HG03378 (cell line): ENCODE measurements at regions not wholly inside any gene's neighbourhood (a gene's known extent, or its start where the extent isn't known, plus 50 kb on each side); places are given as distances from the start of the nearest gene placed in this dataset.

ENCODE experiments used
- ATAC-seq: cut with Tn5 transposase; IDR thresholded peaks from one replicate; pipeline ENCODE4 v1.9.1; 2021; ENCODE audit warnings: mild to moderate bottlenecking, moderate library complexity; ENCODE audit not compliant: unreplicated experiment

DNA sequence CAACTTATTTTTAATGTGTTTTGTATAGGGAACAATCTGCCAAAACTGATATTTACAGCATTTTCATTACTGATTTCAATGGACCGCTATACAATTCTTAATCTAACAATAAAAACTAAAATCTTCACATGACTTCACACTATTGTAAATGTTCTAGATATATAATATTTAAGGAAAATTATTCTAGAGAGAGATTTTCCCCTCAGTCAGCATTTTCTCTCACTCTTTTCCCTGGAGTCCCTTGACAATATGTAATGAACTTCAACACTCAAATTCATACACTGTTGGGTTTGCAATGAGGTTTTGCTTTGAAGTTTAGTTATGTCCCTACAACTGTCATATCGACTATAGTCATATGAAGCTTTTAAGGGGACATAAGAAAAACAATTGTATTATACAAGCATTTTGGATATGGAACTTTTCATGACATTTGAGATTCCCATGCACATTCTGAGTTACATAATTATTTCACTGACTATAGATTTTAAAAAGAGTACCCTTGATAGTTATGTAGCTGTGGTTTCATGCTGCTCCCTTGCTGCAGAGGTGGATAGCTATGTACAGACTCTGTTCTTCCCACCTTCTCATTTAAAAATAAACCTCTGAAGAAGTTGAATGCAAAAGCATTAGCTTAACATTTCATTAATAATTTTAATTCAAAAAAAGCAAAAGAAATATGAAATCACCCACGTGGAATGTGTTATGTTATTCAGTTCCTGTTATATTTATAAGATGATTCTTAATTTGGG lies 338.5 kb downstream of the AKAIN1 start:
- ATAC-seq = no peak

DNA sequence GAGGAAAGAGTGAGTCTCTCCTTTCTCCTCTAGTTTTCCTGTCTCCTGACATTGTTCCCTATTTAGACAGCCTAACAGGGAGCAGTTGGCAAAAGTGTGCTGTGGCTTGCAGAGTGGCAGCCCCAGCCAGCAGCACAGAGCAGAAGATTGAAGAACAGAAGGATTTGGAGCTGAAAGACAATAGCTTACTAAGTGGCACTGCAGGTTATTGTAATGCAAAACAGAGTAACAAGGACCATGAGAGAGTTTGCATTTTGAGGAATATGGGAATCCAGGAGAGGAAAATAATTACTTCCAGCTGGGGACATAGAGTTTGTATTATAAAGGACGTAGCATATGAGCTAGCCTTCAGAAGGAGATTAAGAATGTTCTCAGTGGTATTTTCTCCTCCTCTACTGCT lies 342.4 kb downstream of the AKAIN1 start:
- ATAC-seq = no peak

DNA sequence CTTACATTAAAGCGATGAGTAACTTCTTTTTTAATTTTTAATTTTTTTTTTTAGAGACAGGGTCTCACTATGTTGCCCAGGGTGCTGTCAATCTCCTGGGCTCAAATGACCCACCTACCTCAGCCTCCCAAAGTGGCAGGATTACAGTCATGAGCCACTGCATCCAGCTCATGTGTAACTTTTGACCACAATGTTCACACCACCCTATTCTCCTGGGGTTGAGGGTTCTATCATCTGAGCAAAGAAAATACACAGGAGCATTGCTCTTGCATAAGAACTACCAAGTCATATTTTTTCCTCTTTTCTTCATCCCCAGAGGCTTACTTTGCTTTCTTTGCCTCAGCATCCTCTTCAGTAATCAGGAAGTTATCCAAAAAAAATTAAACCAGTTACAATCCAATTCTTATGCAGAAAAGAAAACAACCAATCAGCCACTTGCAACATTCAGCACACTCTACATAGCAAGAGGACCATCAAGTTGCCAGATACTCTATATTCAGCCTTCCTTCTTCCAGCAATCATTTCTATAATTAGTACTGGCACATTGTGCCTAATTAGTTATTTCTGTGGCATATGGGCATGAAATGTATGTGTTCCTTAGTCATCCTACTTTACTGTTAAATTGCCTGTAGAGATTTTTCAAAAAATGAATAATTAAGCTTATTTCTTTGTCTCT lies 345.6 kb downstream of the AKAIN1 start:
- ATAC-seq = no peak

DNA sequence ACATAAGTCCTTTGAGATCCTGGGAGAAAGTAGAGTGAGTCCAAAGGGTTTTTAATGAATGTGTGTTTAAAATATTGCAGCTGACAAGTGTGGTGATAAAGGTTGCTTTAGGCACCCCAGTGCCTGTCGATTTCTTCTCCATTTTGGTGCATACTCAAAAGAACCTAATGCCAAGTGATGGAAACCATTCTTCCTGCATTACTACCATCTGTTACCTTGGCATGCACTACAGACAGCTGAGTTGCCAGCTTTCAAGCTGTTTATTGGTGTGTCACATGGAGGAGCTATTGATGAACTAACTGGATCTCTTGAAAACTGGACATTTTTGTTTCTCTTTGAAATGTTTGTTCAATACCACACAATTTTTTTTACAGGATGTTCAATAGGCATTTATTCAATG lies 350.0 kb downstream of the AKAIN1 start:
- no peak for ATAC-seq

DNA sequence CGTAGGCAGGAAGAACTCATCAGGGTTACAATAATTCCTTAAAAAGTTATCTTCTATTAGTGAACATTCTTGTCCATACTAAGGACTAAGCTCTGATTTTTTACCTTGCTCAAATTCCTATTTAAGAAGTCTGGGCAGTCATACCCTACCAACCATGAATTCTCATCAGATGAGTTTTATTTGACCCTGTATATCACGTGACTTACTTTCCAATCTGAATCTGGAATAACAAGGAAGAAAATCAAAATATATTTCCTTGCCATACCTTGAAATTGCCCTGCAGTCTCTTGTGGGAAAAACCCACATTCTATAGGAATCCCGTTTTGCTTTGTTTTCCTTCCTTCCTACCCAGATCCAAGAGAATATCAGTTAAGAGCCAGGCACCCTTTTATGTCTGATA lies 352.7 kb downstream of the AKAIN1 start:
- ATAC-seq = no peak

DNA sequence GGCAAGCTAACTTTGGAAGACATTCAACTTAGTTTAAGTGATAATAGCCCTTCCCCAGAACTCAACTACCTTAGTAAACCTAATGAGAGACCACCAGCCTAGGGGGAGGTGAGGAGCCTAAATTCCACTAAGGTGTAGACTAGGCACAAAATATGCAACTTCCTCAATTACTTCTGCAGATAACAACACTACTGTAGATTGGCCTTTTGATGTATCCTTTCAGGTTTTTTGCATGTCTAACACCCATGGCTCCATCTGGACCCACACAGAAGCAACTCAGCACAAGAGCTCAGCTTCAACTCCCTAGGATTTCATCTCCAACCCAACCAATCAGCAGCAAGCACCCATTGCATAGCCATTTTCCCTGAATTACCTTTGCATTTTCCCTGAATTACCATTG lies 353.3 kb downstream of the AKAIN1 start:
- ATAC-seq = no peak

DNA sequence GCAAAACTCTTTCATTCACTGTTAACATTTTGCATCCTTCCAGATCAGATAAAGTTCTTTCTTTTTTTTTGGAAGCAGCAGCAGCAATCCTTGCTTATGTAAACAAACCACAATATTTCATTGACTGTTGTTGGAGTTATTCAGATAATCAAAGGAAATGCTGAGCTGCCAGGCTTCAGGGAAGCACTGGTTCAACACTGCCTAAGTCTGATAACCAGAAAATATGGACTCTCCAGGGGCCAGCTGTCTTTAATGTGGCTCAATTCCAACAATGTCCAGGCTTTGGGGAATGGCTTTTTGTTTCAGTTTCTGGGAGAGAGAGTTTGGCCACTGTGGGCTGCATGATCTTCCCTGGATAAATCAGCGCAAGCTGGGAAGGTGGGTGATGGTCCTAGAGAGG lies 354.3 kb downstream of the AKAIN1 start:
- no peak for ATAC-seq

DNA sequence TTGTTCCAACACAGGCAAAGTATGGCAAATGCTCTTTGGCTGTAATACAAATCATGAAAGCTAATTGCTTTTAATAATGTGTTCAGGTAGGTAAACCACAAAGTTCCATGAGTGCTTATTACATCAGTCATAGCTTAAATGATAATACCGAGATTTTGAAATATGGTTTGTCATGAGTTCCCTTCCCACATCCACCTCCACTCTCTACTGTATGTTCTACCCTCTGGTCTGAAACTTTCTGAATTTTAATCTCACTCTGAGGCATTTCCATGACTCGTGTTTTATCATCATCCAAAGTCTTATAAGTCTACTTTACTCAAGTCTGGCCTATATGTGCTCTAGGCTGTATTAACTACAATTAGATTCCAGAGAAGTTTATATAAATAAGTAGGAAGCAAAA lies 354.8 kb downstream of the AKAIN1 start:
- ATAC-seq = no peak

DNA sequence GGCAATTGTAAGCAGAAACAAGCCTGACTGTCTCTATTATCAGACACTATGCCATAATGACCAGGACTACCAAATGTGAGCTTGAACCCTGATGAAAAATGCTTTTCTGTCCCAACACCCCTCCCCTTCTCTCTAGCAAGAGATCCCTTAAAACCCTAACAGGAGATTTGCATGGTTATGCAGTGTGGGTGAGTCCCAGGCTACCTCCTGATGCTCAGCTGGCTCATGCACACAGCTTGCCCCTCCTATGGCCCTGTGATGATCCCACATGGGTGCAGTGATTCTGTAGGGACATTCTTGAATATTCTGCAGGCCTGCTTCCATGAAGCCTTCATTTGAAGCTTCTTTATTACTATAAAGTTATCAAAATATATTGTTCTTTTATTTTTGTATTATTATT lies 357.4 kb downstream of the AKAIN1 start:
- no peak for ATAC-seq

DNA sequence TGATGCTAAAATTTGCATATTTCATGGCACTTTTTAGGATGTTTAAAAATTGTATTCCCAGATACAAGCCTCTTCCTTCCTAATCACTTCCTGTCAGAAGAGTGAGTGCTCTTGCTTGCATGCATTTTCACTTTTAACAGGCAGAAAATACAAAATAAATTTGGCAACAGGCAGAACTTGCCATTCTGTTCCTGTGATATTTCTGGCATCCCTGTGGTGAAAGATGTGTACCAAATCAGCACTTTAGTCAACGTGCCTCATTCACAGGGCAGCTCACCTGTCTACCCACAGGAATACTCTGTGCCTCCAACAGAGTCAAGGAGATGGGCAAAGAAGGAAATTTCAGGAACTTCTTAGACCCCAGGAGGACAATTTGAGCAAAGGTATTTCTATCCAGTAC lies 360.9 kb downstream of the AKAIN1 start:
- ATAC-seq = no peak

DNA sequence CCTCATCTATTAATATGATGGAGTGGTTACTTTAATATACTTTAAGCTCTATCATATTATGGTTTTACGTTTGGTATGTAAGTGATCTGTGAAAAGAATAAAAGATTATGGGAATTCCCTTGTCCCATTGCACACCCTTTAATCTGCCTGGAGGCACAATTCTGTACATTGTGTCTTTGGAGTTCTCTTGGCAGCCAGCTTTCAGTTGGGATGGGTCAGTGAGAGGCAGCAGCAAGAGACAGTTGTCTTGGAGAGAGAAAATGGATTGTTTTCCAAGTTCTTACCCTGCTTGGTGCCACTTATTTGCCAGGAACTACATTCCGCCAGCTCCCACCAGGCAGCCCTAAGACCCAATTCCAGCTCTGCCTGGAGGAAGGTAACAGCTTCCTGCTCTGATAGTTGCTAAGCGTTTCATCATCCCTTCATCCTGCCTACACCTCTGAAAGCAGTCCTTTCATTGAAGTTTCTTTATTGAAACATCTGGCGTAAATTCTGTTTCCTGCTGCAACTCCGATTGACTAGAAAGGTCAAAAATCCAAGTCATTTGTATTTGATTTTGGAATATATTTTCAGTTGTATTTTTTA lies 365.2 kb downstream of the AKAIN1 start:
- no peak for ATAC-seq

DNA sequence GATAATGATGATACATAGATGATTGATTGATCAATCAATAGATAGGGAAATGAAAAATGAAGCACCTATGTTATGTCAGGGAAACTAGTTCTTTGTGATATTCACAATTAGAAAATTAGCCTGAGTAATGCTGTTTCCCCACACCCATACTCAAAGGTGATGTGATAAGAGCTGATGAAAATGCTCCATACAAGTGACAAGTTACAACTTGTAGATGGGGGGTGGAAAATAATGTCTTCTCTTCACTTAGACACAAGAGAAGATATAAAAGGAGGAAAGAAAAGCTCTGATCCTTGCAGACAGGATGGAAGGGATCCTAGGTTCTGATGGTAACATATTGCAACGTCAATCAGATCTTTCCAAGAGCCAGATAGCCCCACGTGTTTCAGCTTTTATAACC lies 365.9 kb downstream of the AKAIN1 start:
- ATAC-seq = no peak

DNA sequence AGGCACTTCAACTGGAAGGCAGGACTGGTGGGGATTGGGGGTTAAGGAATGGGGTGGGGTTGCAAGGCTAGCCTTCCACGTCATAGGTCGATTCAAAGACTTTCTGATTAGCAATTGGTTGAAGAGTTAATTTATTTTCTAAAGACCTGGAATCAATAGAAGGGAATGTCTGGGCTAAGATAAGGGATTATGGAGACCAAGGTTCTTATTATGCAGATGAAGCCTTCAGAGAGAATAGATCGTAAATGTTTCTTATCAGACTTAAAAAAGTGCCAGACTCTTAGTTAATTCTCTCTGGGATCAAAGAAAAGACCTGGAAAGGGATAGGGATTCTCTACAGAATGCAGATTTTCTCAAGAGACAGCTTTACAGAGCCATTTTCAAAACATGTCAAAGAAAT lies 368.0 kb upstream of the DLGAP1 start:
- no peak for ATAC-seq

DNA sequence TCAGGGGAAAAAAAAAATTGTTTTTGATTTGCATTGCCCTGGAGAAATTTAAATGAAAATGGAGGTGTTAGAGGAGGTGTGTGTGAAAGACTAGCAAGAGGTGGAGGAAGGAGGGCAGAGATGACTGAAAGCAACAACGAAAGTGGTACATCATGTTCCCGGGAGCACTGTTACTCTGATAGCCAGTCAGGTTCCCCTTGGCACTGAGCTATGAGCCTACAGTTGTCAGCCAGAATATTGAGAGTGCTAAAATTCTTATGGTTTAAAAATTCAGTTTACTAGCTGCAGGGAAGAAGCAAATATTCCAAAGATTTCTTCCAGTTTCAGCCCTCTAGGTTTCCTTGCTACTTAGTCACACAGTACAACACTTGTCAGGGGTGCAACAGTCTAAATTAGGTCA lies 366.7 kb upstream of the DLGAP1 start:
- ATAC-seq = no peak

DNA sequence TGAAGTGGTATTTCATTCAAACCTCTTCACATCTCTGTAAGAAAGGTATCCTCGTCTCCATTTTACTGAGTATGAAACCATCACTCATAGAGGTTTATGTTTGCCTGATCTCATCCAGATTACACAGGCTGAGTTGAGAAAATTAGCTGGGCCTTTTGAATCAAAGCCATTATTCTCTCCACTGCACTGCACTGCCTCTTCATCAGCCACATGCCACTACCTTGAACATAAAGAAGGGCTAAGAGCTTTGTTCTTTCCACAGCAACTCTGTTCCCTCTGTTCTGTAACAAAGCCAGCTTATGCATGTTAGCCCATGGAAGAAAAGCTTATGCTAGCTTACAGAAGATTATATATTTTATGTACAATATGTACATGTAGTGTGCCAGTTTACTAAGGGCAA lies 362.6 kb upstream of the DLGAP1 start:
- no peak for ATAC-seq

DNA sequence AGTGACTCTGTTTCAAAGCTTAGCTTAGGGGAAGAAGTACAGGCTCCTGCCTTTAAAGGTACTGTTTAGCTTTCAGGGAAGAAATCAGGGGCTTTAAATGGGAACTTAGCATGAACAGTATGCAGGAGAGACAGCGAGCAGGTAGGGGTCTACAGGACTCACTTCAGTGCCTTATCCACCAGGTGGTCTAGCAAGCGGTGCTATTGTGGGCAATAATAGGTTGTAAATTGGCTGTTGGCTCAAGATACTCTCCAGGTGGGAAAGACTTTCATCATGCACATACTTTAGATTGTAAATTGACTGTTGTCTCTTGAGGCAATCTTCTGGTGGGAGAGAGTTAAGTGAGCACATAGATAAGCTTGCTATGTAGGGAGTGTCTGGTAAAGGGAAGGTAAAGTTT lies 358.6 kb upstream of the DLGAP1 start:
- no peak for ATAC-seq

DNA sequence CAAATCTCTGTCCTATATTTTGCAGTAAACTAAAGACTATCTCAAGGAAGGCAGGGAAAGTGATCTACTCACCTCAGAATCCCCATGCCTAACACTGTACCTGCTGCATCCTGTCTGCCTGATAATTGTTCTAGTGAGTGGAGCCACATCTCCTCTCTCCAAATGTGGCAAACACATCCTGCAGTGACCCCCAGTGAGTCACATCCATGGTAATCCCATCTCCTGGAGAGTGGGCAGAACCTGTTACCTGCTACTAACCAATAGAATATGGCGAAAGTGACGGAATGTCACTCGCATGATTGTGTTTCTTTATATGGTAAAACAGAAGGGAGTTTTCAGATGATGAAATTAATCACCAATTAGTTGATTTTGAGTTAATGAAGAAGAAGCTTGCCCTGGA lies 353.8 kb upstream of the DLGAP1 start:
- ATAC-seq = no peak

DNA sequence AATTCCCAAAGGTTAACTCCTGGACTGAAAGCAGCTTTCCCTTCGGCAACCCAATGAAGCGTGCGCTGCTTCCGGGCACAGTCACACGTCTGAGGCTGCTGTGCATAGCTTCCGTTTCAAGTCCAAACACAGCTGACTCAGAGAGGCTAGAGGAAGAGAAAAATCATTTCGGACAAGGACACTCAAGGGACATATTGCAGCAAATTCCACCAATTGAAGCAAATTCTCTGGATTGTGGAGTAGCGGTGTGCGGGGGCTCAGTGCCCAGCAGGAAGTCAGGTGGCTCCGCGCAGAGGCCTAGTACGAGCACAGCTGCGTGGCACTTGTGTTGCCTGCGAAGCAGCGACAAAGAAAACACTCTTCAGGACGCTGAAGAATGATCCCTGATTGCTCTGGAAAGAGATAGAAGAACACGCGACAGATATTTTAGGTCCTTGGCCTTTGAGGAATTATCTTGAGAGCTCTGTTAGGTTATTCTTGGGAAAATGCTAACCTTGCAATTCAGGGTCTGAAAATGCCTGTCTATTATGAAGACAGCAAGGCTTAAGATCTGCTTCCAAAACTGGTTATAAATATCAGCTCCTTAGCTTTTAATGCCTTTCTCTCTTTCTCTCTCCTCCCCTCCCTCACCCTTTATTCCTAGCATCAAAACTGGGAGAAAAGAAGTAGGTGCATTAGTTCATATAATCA lies 352.6 kb upstream of the DLGAP1 start:
- no peak for ATAC-seq

DNA sequence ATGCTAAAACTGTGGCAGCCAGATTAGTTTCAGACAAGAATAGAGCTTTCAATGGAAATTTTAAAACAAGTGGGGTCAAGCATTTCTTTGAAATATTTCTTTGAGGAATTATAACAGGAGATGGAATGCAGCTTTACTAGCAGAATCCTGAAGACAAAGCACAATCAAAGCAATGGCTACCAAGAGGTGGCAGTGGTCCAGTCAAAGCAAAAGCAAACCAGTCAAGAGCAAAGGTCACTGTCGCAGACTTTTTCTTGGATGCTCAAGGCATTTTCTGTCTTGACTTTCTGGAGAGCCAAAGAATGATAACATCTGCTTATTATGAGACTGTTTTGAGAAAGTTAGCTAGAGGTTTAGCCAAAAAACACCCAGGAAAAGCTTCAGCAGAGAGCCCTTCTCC lies 351.2 kb upstream of the DLGAP1 start:
- ATAC-seq = no peak

DNA sequence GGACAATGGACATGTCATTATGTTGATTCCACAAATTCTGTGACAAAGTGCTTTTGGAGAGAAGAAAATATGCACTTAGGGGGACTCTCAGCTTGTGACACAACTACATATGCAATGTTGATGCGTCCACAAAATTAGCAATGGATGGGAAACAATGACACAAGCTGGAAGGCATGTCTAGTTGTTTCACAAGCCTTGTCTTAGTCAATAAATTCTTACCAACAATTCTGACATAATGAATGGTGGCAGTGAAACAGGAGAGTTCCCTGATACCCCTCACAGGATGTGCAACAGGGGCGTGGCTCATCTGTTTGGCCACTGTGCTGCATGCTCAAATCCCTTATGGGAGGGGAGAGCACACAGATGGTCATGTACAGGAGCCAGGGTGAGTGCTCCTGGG lies 347.2 kb upstream of the DLGAP1 start:
- no peak for ATAC-seq

DNA sequence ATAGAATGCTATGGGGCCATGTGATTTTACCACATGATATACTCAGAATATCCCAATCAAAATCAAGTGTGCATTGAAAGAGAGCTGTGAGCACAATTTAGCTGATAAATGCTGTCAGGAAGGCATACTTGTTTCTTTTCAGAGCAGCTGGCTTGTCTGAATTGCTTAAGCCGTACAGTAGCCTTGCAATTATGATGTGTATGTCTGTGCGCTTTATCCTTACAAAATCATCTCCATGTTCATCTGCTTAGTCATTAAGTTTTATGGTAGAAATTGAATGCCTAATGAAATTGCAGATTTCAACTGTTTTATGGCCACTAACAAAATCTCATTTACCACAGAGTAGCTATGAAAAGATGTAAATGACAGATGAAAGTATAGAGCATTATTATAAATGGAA lies 346.0 kb upstream of the DLGAP1 start:
- no peak for ATAC-seq
